Loucy (cell line): ENCODE measurements at regions not wholly inside any gene's neighbourhood (a gene's known extent, or its start where the extent isn't known, plus 50 kb on each side); places are given as distances from the start of the nearest gene placed in this dataset.

Source experiments
- EZH2phosphoT487 ChIP-seq: fragments of 200-600 bp; IDR thresholded peaks from 2 replicates; pipeline ENCODE4 v1.6.1; 2018; ENCODE audit warnings: antibody characterized with exemption, mild to moderate bottlenecking, moderate library complexity, borderline replicate concordance
- TF ChIP-seq, protein P1 (sequence below): fragments of 200-600 bp; sonication (generic); conservative IDR thresholded peaks from 2 replicates; pipeline ENCODE4 v1.5.1; 2014; ENCODE audit warnings: mild to moderate bottlenecking, antibody characterized with exemption, low read length

- TF ChIP-seq, protein P1, sequence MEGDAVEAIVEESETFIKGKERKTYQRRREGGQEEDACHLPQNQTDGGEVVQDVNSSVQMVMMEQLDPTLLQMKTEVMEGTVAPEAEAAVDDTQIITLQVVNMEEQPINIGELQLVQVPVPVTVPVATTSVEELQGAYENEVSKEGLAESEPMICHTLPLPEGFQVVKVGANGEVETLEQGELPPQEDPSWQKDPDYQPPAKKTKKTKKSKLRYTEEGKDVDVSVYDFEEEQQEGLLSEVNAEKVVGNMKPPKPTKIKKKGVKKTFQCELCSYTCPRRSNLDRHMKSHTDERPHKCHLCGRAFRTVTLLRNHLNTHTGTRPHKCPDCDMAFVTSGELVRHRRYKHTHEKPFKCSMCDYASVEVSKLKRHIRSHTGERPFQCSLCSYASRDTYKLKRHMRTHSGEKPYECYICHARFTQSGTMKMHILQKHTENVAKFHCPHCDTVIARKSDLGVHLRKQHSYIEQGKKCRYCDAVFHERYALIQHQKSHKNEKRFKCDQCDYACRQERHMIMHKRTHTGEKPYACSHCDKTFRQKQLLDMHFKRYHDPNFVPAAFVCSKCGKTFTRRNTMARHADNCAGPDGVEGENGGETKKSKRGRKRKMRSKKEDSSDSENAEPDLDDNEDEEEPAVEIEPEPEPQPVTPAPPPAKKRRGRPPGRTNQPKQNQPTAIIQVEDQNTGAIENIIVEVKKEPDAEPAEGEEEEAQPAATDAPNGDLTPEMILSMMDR: no peak
- no peak for TF ChIP-seq EZH2phosphoT487
Measured at GRCh38 chr4:106676173-106676921, 307.8 kb upstream of the GIMD1 start.
